ENCODE measurements at regions not wholly inside any gene's neighbourhood (a gene's known extent, or its start where the extent isn't known, plus 50 kb on each side); places are given as distances from the start of the nearest gene placed in this dataset.

DNA sequence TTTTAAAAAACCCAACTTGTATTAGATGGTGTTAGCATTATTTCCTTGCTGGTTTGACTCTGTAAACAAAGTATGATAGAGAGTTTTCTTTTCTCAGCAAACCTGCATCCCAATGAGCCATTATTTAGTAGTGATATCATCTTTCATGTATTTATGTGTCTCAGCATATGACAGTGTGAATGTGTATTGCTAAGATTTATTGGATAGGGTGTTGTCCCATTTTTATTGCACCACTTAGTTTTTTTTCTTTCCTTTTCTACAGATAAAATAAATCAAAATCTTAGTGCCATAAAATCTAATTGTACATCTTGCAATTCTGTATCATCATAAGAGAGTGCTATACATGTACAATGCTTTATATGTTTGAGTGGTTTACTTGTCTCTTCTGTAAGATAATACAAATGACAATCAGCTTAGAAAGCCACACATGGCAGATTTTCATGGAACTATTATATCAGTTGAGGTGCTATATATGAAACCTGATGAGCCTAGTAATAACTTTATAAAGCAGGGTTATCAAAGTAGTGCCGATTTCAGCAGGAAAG lies 149.2 kb upstream of the CYLC2 start:
- TF ChIP-seq, protein P1, sequence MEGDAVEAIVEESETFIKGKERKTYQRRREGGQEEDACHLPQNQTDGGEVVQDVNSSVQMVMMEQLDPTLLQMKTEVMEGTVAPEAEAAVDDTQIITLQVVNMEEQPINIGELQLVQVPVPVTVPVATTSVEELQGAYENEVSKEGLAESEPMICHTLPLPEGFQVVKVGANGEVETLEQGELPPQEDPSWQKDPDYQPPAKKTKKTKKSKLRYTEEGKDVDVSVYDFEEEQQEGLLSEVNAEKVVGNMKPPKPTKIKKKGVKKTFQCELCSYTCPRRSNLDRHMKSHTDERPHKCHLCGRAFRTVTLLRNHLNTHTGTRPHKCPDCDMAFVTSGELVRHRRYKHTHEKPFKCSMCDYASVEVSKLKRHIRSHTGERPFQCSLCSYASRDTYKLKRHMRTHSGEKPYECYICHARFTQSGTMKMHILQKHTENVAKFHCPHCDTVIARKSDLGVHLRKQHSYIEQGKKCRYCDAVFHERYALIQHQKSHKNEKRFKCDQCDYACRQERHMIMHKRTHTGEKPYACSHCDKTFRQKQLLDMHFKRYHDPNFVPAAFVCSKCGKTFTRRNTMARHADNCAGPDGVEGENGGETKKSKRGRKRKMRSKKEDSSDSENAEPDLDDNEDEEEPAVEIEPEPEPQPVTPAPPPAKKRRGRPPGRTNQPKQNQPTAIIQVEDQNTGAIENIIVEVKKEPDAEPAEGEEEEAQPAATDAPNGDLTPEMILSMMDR (conservative IDR thresholded peaks at IDR 0.05): no peak
- TF ChIP-seq ZFX (IDR thresholded peaks at IDR 0.05): no peak

Measured in C4-2B (cell line).